Epithelial cell of esophagus (primary cell): ENCODE measurements at regions not wholly inside any gene's neighbourhood (a gene's known extent, or its start where the extent isn't known, plus 50 kb on each side); places are given as distances from the start of the nearest gene placed in this dataset.

Experiments used
- DNase-seq: peaks from one replicate; pipeline ENCODE4 v3.0.0; 2010; ENCODE audit warnings: low read depth
- H3K4me3 ChIP-seq: 2 replicates; pipeline ENCODE4 v1.5.1; 2011; ENCODE audit warnings: mild to moderate bottlenecking, low read length, control low read depth
- TF ChIP-seq, protein P1 (sequence below): IDR thresholded peaks from 2 replicates; pipeline ENCODE4 v1.5.1; 2011; ENCODE audit warnings: low read depth, mild to moderate bottlenecking, low read length, control low read depth, inconsistent platforms; ENCODE audit not compliant: insufficient read depth; ENCODE audit errors: missing control alignments

DNA sequence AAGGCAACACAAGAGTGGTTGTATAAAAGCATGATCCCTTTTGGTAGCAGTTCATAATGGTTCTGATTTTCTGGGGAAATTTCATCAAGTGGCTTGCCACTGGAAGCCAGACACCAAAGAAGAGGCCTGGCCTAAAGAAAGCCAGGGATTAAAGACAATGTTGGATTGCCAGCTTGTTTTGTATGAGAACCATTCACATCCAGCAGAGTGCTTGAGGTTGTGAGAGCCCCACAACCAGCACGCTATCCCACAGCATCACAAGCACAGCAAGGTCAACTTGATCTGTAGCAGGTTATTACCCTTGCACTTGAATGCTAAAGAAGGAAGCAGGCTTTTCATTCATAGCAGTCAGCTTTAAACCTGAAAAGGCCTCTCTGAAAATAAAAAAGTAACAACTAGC is 399.8 kb downstream of the PLPP3 start:
- DNase-seq: no peak
- H3K4me3 ChIP-seq: no peak overlapping the region
- TF ChIP-seq, protein P1, sequence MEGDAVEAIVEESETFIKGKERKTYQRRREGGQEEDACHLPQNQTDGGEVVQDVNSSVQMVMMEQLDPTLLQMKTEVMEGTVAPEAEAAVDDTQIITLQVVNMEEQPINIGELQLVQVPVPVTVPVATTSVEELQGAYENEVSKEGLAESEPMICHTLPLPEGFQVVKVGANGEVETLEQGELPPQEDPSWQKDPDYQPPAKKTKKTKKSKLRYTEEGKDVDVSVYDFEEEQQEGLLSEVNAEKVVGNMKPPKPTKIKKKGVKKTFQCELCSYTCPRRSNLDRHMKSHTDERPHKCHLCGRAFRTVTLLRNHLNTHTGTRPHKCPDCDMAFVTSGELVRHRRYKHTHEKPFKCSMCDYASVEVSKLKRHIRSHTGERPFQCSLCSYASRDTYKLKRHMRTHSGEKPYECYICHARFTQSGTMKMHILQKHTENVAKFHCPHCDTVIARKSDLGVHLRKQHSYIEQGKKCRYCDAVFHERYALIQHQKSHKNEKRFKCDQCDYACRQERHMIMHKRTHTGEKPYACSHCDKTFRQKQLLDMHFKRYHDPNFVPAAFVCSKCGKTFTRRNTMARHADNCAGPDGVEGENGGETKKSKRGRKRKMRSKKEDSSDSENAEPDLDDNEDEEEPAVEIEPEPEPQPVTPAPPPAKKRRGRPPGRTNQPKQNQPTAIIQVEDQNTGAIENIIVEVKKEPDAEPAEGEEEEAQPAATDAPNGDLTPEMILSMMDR: no peak

DNA sequence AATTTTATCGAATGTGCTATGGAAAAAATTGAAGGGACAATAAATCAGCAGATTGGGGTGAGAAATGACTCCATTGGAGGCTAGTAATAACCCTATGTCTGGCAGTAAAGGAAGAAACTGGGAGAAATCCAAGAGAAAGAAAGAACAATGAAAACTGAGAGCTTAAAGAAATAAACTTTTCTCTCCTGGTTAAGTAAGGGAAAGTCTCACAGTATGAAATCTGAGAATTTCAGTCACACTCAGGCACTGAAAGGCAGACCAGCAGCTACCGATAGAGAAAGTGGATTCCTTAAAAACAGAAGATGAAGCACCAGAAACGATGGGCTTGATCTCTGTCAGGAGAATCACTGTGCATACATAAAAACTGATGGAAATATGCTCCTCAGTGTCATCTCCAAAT is 404.2 kb downstream of the PLPP3 start:
- H3K4me3 ChIP-seq: no peak overlapping the region
- TF ChIP-seq, protein P1: no peak
- DNase-seq: no peak

DNA sequence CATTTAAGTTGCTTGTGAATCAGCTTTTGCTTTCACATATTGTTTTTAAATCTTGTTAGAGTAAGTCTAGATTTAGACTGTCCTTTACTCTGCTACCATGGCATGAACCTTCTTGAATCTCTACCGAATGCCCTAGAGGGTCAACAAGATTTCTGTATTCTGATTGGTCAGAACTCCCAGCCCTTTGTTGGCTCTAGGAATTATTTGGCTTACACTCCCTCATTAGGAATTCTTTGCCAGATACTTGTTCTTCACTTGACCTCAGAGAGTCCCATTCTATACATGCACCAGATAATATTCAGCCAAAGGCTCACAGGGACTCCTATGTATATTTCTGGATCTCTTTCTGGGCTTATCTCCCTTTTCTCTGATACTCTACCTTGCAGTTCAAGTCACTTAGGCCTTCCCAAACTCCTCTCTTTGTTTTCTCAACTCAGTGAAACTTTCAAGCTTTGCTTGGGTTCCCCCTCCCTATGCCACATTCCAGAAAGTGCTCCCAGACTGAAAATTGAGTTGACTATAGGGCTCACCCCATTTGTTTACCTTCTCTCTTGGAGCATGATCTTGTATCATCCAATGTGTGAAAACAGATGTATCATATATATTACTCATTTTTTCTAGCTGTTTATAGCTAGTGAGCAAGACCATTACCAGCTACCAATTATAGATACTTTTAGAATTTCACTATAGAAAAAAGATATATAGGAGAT is 405.0 kb downstream of the PLPP3 start:
- TF ChIP-seq, protein P1: no peak
- H3K4me3 ChIP-seq: no peak overlapping the region

DNA sequence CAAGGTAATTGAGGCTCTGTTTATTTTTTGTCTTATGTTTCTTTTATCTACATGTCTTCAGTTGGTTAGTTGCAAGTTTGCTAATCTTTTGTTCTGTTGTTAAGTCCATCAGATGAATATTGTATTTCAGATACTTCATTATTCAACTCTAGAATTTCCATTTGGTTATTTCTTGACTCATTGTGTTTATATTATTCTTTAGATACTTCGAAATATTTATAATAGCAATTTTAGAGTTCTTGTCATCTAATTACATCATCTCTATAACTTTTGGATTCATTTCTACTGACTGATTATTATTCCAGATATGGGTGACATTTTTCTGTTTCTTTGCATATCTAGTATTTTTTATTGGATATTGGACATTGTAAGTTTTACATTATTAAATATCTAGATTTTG is 405.6 kb downstream of the PLPP3 start:
- no peak for DNase-seq

More for the DNA sequence above, 405.0 kb downstream of the PLPP3 start:
- DNase-seq: no peak

DNA sequence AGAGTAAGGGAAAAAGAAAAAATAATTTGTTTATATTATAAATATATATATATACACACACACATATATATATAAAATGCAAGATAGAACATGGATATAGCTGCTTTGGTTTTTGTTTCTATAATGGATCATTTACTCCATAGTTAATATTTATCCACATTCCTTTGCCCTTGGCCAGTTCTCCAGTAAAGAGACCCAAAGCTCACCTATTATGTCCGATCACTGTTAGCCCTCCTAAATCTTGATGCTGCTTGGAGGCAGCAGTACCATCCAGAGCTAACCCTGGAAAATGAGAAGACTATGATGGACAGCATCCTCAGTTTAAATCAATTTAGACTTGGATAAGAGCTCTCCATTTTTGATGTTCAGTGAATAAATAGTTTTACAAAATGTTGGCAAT is 407.7 kb downstream of the PLPP3 start:
- no peak overlapping the region for H3K4me3 ChIP-seq
- no peak for DNase-seq
- TF ChIP-seq, protein P1: no peak

More for the DNA sequence above, 405.6 kb downstream of the PLPP3 start:
- TF ChIP-seq, protein P1: no peak
- no peak overlapping the region for H3K4me3 ChIP-seq

DNA sequence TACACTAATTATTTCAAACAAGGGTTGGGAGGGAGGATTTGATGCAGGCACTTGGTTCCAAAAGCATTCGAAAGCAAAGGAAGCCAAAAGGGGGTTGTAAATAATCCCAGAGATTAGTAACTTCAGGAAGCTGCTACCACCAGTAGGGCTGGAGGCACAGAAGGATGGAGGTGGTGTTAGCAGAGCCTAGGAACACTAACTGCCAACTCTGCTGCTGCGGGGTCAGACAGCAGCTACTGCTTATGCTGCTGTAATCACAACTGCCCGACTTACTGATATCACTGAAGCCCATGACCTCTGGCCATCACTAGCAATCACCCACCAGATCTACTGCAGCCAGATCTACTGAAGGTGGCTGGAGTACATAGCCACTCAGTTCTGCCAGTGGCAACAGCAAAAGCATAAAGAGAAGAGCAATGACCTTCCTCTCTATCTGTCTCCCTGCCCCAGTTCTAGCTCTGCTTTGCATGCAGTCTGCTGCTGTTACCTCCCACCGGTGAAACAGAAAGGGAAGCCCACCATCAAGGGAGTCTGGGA is 408.5 kb downstream of the PLPP3 start:
- TF ChIP-seq, protein P1: no peak
- H3K4me3 ChIP-seq: no peak overlapping the region

DNA sequence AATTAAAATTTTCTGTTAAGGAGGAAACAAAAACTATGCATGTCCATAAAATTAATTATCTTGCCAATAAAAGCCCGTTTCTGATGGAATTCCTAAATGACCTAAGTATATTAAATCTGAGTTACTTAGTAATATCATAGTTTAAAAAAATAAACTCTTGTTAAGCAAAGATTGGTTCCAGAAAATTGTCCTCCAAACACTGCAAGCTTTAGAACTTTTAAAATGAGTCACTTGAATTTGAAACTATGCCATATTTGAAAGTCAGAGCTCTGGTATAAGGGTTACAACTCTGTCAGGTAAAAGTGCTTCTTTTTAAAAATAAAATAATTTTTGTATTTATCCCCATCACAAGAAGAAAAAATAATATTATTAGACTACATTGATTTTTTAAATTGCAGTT is 409.5 kb downstream of the PLPP3 start:
- H3K4me3 ChIP-seq: no peak overlapping the region

More for the DNA sequence above, 408.5 kb downstream of the PLPP3 start:
- no peak for DNase-seq

More for the DNA sequence above, 409.5 kb downstream of the PLPP3 start:
- TF ChIP-seq, protein P1: no peak
- no peak for DNase-seq
